WTC11 (cell line): ENCODE measurements at regions not wholly inside any gene's neighbourhood (a gene's known extent, or its start where the extent isn't known, plus 50 kb on each side); places are given as distances from the start of the nearest gene placed in this dataset.

Experiments
- ATAC-seq: fragments of 200-7000 bp; cut with Tn5 transposase; 2 replicates; pipeline ENCODE4 v1.10.0; 2021; ENCODE audit warnings: mild to moderate bottlenecking, moderate library complexity
- CTCF ChIA-PET: fragments of 300-600 bp; sonication (Branson Sonifier 250); formaldehyde crosslinking; loops from one replicate; lab custom pipeline; 2021; ENCODE audit warnings: antibody characterized with exemption; lab: Charles Lee
- POLR2A ChIA-PET: fragments of 350-600 bp; sonication (Branson Sonifier 250); formaldehyde crosslinking; loops from one replicate; lab custom pipeline; 2021; ENCODE audit warnings: antibody characterized with exemption; lab: Charles Lee
- DNase-seq: peaks from one replicate; pipeline ENCODE4 v3.0.0; 2021; ENCODE audit warnings: low spot score
- H3K27ac Mint-ChIP-seq: 2 replicates; pipeline ENCODE4 v1.8.0; 2021; ENCODE audit warnings: mixed read lengths
- H3K27me3 Mint-ChIP-seq: 2 replicates; pipeline ENCODE4 v1.8.0; 2021; ENCODE audit warnings: low read depth, mild to moderate bottlenecking, moderate library complexity, mixed read lengths
- H3K36me3 Mint-ChIP-seq: 2 replicates; pipeline ENCODE4 v1.8.0; 2021; ENCODE audit warnings: mixed read lengths
- H3K4me1 Mint-ChIP-seq: 2 replicates; pipeline ENCODE4 v1.8.0; 2022; ENCODE audit warnings: mixed read lengths
- H3K4me3 Mint-ChIP-seq: 2 replicates; pipeline ENCODE4 v1.8.0; 2021; ENCODE audit warnings: mild to moderate bottlenecking, moderate library complexity, mixed read lengths
- H3K9me3 Mint-ChIP-seq: 2 replicates; pipeline ENCODE4 v1.8.0; 2021; ENCODE audit warnings: mixed read lengths
- SMAD4 ChIP-seq: sonication (generic); formaldehyde crosslinking; IDR thresholded peaks from 2 replicates; pipeline ENCODE4 v1.8.0; 2022; ENCODE audit warnings: mild to moderate bottlenecking, missing genetic modification reagents
- ZNF121 ChIP-seq: sonication (generic); formaldehyde crosslinking; IDR thresholded peaks from 2 replicates; pipeline ENCODE4 v1.8.0; 2023; ENCODE audit warnings: missing genetic modification reagents
- TF ChIP-seq, protein P1 (sequence below): sonication (generic); formaldehyde crosslinking; IDR thresholded peaks from 2 replicates; pipeline ENCODE4 v1.8.0; 2022; ENCODE audit warnings: mild to moderate bottlenecking, missing genetic modification reagents
- TF ChIP-seq, protein P2 (sequence below): sonication (generic); formaldehyde crosslinking; IDR thresholded peaks from 2 replicates; pipeline ENCODE4 v1.8.1; 2022; ENCODE audit warnings: mild to moderate bottlenecking, moderate library complexity, missing genetic modification reagents
- TF ChIP-seq, protein P3 (sequence below): fragments of 250-450 bp; sonication (Bioruptor Pico); IDR thresholded peaks from 2 replicates; pipeline ENCODE4 v1.9.0; 2021; ENCODE audit warnings: mild to moderate bottlenecking, borderline replicate concordance
- TF ChIP-seq, protein P4 (sequence below): fragments of 200-600 bp; IDR thresholded peaks from 2 replicates; pipeline ENCODE4 v1.8.0; 2022; ENCODE audit warnings: antibody characterized with exemption
- TF ChIP-seq, protein P5 (sequence below): sonication (generic); formaldehyde crosslinking; conservative IDR thresholded peaks from 2 replicates; pipeline ENCODE4 v1.8.1; 2023; ENCODE audit warnings: mild to moderate bottlenecking, low read depth, missing genetic modification reagents, moderate library complexity

DNA sequence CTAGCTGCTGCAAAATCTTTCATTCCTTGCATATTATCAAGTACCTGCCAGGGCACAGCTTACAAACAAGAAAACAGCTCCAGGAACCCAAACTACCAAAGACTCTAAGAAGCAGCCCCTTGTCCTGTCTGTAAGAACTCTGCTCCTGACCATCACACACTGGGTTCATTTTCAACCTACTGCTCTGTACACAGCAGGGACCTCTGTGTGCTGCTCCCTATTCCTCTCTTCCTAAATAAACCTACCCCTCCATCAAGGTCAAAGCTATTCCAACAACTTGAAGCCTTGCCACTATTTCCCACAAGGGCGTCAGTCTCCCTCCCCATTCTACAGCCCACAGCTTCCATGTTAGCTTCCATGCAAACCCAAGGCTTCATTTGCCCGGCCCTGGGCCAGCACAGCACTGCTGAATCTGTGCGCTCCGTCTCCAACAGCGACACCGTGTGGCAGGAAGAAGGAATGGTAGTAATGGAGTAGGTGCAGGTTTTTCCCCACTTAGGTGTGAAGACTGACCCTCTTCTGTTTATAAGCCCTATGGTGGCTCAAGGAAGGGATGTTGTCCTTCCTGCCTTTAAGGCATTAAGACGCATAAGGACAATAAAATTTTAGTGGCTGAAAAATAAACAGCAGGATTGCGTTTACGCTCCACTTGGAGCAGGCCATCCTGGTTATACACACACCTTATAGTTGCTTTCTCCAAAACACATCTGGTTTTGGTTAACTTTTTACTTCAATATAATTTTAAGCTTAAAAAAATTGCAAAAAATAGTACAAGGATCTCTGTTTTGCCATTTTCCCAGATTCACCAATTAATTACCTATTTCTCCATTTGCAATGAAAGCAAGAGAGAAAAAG lies 115.2 kb upstream of the NXT1 start:
- no peaks in the 10 kb centered on the region for H3K4me1 Mint-ChIP-seq

More for the DNA sequence above, 115.2 kb upstream of the NXT1 start:
- H3K36me3 Mint-ChIP-seq = 0 out of 2 replicates have a peak, but pooled peaks cover 4% of the 10 kb centered on the region
- DNase-seq = peak; percentile 78
- no peak overlapping the region for H3K4me3 Mint-ChIP-seq
- TF ChIP-seq, protein P1, sequence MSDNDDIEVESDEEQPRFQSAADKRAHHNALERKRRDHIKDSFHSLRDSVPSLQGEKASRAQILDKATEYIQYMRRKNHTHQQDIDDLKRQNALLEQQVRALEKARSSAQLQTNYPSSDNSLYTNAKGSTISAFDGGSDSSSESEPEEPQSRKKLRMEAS (CRISPR knock-in tag) = peak; percentile 39; the same call in 1 of the 2 replicates
- TF ChIP-seq, protein P2, sequence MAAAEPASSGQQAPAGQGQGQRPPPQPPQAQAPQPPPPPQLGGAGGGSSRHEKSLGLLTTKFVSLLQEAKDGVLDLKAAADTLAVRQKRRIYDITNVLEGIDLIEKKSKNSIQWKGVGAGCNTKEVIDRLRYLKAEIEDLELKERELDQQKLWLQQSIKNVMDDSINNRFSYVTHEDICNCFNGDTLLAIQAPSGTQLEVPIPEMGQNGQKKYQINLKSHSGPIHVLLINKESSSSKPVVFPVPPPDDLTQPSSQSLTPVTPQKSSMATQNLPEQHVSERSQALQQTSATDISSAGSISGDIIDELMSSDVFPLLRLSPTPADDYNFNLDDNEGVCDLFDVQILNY (CRISPR knock-in tag) = no peak
- TF ChIP-seq, protein P3, sequence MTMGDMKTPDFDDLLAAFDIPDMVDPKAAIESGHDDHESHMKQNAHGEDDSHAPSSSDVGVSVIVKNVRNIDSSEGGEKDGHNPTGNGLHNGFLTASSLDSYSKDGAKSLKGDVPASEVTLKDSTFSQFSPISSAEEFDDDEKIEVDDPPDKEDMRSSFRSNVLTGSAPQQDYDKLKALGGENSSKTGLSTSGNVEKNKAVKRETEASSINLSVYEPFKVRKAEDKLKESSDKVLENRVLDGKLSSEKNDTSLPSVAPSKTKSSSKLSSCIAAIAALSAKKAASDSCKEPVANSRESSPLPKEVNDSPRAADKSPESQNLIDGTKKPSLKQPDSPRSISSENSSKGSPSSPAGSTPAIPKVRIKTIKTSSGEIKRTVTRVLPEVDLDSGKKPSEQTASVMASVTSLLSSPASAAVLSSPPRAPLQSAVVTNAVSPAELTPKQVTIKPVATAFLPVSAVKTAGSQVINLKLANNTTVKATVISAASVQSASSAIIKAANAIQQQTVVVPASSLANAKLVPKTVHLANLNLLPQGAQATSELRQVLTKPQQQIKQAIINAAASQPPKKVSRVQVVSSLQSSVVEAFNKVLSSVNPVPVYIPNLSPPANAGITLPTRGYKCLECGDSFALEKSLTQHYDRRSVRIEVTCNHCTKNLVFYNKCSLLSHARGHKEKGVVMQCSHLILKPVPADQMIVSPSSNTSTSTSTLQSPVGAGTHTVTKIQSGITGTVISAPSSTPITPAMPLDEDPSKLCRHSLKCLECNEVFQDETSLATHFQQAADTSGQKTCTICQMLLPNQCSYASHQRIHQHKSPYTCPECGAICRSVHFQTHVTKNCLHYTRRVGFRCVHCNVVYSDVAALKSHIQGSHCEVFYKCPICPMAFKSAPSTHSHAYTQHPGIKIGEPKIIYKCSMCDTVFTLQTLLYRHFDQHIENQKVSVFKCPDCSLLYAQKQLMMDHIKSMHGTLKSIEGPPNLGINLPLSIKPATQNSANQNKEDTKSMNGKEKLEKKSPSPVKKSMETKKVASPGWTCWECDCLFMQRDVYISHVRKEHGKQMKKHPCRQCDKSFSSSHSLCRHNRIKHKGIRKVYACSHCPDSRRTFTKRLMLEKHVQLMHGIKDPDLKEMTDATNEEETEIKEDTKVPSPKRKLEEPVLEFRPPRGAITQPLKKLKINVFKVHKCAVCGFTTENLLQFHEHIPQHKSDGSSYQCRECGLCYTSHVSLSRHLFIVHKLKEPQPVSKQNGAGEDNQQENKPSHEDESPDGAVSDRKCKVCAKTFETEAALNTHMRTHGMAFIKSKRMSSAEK (CRISPR knock-in tag) = no peak
- TF ChIP-seq SMAD4 (CRISPR knock-in tag) (no peak), ZNF121 (CRISPR knock-in tag) (peak; percentile 81)
- TF ChIP-seq, protein P4, sequence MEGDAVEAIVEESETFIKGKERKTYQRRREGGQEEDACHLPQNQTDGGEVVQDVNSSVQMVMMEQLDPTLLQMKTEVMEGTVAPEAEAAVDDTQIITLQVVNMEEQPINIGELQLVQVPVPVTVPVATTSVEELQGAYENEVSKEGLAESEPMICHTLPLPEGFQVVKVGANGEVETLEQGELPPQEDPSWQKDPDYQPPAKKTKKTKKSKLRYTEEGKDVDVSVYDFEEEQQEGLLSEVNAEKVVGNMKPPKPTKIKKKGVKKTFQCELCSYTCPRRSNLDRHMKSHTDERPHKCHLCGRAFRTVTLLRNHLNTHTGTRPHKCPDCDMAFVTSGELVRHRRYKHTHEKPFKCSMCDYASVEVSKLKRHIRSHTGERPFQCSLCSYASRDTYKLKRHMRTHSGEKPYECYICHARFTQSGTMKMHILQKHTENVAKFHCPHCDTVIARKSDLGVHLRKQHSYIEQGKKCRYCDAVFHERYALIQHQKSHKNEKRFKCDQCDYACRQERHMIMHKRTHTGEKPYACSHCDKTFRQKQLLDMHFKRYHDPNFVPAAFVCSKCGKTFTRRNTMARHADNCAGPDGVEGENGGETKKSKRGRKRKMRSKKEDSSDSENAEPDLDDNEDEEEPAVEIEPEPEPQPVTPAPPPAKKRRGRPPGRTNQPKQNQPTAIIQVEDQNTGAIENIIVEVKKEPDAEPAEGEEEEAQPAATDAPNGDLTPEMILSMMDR = peak; percentile 87
- TF ChIP-seq, protein P5, sequence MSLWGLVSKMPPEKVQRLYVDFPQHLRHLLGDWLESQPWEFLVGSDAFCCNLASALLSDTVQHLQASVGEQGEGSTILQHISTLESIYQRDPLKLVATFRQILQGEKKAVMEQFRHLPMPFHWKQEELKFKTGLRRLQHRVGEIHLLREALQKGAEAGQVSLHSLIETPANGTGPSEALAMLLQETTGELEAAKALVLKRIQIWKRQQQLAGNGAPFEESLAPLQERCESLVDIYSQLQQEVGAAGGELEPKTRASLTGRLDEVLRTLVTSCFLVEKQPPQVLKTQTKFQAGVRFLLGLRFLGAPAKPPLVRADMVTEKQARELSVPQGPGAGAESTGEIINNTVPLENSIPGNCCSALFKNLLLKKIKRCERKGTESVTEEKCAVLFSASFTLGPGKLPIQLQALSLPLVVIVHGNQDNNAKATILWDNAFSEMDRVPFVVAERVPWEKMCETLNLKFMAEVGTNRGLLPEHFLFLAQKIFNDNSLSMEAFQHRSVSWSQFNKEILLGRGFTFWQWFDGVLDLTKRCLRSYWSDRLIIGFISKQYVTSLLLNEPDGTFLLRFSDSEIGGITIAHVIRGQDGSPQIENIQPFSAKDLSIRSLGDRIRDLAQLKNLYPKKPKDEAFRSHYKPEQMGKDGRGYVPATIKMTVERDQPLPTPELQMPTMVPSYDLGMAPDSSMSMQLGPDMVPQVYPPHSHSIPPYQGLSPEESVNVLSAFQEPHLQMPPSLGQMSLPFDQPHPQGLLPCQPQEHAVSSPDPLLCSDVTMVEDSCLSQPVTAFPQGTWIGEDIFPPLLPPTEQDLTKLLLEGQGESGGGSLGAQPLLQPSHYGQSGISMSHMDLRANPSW = no peak
- peak; percentile 100 for ATAC-seq
- CTCF ChIA-PET = interaction anchor here (0.5 to 2.2 kb wide), 57 partner anchors 9 to 896 kb away, joined by 3 to 37 read pairs (median 3); partner anchors contain the start of genes NXT1, SSTR4 and THBD
- POLR2A ChIA-PET = no interaction called here
- H3K27ac Mint-ChIP-seq = no peak overlapping the region
- H3K9me3 Mint-ChIP-seq = peaks cover 26% of the 10 kb centered on the region
- peaks cover 24% of the 10 kb centered on the region for H3K27me3 Mint-ChIP-seq
